ENCODE measurements at regions not wholly inside any gene's neighbourhood (a gene's known extent, or its start where the extent isn't known, plus 50 kb on each side); places are given as distances from the start of the nearest gene placed in this dataset.

DNA sequence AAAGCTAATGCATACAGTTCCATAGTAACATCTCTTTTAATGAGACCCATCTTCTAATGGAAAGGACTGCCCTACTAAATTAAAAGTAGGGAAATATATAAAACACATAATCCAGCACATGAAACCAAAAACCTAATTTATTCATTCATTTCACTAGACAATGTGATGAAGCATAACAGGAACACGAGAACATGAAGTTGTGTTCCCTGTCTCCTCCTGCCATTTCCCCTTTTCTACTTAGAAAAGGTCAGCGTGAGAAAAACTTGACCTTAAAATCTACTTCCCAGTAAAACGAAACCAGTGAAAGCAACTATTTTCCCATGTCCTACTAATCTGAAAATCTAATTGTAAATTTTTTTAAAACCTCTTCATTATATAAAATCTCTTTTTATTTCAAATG lies 847.5 kb downstream of the TLE1 start:
- intact Hi-C loops (cut with DNase I) = no loop called here
- TF ChIP-seq EP300 (IDR thresholded peaks at IDR 0.05) (no peak), POLR2A (IDR thresholded peaks at IDR 0.05) (no peak), POLR2AphosphoS5 (IDR thresholded peaks at IDR 0.05) (no peak)
- TF ChIP-seq, protein P1, sequence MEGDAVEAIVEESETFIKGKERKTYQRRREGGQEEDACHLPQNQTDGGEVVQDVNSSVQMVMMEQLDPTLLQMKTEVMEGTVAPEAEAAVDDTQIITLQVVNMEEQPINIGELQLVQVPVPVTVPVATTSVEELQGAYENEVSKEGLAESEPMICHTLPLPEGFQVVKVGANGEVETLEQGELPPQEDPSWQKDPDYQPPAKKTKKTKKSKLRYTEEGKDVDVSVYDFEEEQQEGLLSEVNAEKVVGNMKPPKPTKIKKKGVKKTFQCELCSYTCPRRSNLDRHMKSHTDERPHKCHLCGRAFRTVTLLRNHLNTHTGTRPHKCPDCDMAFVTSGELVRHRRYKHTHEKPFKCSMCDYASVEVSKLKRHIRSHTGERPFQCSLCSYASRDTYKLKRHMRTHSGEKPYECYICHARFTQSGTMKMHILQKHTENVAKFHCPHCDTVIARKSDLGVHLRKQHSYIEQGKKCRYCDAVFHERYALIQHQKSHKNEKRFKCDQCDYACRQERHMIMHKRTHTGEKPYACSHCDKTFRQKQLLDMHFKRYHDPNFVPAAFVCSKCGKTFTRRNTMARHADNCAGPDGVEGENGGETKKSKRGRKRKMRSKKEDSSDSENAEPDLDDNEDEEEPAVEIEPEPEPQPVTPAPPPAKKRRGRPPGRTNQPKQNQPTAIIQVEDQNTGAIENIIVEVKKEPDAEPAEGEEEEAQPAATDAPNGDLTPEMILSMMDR (IDR thresholded peaks at IDR 0.05) = no peak
- 60 to 63% methylated on average over 3 of the region's 3 CpGs for WGBS, 2 donors

DNA sequence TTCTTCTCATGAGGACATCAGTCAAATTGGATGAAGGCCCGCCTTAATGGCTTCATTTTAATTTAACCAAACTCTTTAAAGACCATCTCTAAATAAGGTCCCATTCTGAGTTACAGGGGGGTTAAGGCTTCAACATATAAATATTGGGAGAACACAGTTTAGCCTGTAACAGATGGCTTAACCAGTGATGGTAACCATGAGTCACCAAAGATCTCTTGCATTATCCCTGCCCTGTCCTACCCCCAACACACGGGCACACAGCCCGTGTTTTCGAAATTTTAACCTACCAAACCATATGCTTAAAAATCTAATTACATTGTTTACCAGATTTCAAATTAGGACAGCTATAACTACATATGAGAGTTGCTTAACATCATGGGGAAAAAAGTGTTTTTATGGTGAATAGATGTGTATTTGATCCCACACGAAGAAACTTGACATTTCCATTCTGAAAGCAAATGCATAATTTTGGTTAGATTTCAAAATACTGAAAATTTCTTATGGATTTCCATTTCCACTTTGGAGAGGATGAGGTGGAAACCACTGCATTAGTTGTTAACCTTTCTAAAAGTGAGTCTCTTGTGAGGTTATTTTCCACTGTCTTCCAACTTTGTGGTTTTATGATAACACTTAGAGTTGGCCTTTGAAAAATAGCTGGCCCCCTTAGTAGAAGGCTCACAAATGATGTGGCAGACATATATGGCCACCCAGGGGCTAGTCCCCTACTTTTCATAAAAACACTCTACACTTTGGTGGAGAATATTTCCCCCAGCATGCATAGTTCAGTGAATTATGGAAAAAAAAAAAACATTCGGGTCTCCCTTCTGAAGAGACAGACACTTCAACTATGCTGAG lies 849.3 kb downstream of the TLE1 start:
- 86 to 90% methylated on average over 6 of the region's 6 CpGs for WGBS, 2 donors
- H3K36me3 ChIP-seq = no peaks in the 10 kb centered on the region
- H3K27ac ChIP-seq = no peak overlapping the region
- no peak overlapping the region for H3K4me3 ChIP-seq
- no peaks in the 10 kb centered on the region for H3K9me3 ChIP-seq
- peaks cover 0 to 5% (median 0%) of the 10 kb centered on the region in 4 donors for H3K4me1 ChIP-seq
- TF ChIP-seq POLR2AphosphoS5 (IDR thresholded peaks at IDR 0.05) (no peak), EP300 (IDR thresholded peaks at IDR 0.05) (no peak), POLR2A (IDR thresholded peaks at IDR 0.05) (no peak)
- TF ChIP-seq, protein P1 (IDR thresholded peaks at IDR 0.05) = no peak
- DNase-seq = no peak
- intact Hi-C loops (cut with DNase I) = no loop called here
- no peaks in the 10 kb centered on the region for H3K27me3 ChIP-seq

More for the DNA sequence above, 847.5 kb downstream of the TLE1 start:
- Histone ChIP-seq H3K4me3 (no peak overlapping the region), H3K4me1 (peaks cover 0 to 5% (median 0%) of the 10 kb centered on the region in 4 donors), H3K27me3 (no peaks in the 10 kb centered on the region), H3K36me3 (no peaks in the 10 kb centered on the region), H3K27ac (no peak overlapping the region), H3K9me3 (no peaks in the 10 kb centered on the region)
- DNase-seq = no peak

DNA sequence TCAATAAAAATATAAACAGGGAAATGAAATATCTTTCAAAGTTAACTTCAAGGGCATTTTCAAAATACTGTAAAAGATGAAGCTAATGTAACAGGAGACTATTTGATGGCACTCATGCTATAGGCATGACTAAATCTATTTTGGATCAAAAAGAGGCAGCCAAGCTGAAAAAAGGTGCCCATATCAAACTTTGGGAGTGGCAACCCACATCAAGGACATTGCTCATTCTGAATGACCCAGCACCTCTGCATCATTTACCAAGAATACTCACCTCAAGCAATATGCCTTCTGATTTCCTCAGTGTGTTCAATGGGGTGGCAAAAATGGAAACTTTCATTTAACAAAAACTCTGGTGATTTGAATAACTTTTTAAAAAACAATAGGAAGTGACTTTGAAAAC lies 853.3 kb downstream of the TLE1 start:
- Histone ChIP-seq H3K27me3 (no peaks in the 10 kb centered on the region), H3K27ac (no peak overlapping the region), H3K4me3 (no peak overlapping the region), H3K9me3 (no peaks in the 10 kb centered on the region), H3K36me3 (no peaks in the 10 kb centered on the region), H3K4me1 (peaks cover 0 to 20% (median 11%) of the 10 kb centered on the region in 4 donors)
- intact Hi-C loops (cut with DNase I) = no loop called here
- TF ChIP-seq POLR2A (IDR thresholded peaks at IDR 0.05) = no peak
- no peak for TF ChIP-seq EP300 (IDR thresholded peaks at IDR 0.05)
- TF ChIP-seq, protein P1 (IDR thresholded peaks at IDR 0.05) = no peak
- TF ChIP-seq POLR2AphosphoS5 (IDR thresholded peaks at IDR 0.05) = no peak
- DNase-seq = no peak

DNA sequence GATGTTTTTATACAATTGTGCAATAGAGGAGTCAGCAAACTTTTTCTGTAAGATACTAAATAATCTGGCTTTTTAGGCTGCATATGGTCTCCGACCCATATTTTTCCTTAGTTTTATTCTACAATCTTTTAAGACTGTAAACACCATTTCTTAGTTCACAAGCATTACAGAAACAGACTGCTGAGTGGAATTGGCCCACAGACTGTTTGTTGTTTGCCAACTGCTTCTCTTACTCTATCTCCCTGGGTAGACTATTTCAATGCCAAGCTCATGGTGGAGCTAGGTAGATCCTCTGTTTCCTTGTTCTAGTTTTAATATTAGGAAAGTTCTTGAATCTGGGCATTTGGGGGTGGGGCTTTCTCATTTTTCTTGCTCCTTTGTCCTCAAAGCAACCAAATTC lies 857.6 kb downstream of the TLE1 start:
- 81 to 86% methylated on average over 1 of the region's 1 CpG for WGBS, 2 donors

More for the DNA sequence above, 857.6 kb downstream of the TLE1 start:
- H3K4me1 ChIP-seq = peaks cover 0 to 20% (median 11%) of the 10 kb centered on the region in 4 donors
- H3K27ac ChIP-seq = no peak overlapping the region
- DNase-seq = no peak
- no peaks in the 10 kb centered on the region for H3K9me3 ChIP-seq
- H3K4me3 ChIP-seq = no peak overlapping the region
- intact Hi-C loops (cut with DNase I) = no loop called here
- TF ChIP-seq, protein P1 (IDR thresholded peaks at IDR 0.05) = no peak
- no peak for TF ChIP-seq POLR2AphosphoS5 (IDR thresholded peaks at IDR 0.05)
- no peak for TF ChIP-seq POLR2A (IDR thresholded peaks at IDR 0.05)
- TF ChIP-seq EP300 (IDR thresholded peaks at IDR 0.05) = no peak
- no peaks in the 10 kb centered on the region for H3K36me3 ChIP-seq
- H3K27me3 ChIP-seq = no peaks in the 10 kb centered on the region

Measured in sigmoid colon (tissue), 6 donors.